ENCODE measurements at regions not wholly inside any gene's neighbourhood (a gene's known extent, or its start where the extent isn't known, plus 50 kb on each side); places are given as distances from the start of the nearest gene placed in this dataset.

DNA sequence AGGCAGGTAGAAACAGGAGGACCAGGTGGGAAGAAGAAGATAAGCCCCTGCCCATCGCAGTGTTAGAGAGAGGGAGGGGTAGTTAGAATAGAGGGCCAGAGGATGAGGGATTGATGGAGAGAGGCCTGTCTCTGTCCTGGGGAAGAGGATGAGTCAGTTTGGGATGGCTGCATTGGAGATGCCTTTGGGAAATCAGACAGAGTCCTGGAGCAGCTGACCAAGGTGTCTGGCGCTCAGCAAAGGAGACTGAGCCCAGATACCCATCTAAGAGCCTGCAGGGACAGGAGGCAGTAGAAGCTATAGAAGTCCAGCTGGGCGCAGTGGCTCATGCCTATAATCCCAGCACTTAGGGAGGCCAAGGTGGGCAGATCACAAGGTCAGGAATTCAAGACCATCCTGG, 177.8 kb upstream of the HAAO start:
- Histone ChIP-seq H3K27me3 (ENCODE audit: control insufficient read depth, low read length) (no peaks in the 10 kb centered on the region), H3K27ac (ENCODE audit: low read depth, low read length) (no peak overlapping the region), H3K4me2 (ENCODE audit: low read length) (no peak overlapping the region), H3K79me2 (ENCODE audit: control insufficient read depth, low read length) (no peaks in the 10 kb centered on the region), H3K4me3 (ENCODE audit: low read length) (no peak overlapping the region), H3K9me3 (ENCODE audit: control insufficient read depth, insufficient read depth, low read length) (no peaks in the 10 kb centered on the region), H4K20me1 (ENCODE audit: control insufficient read depth, insufficient read depth, low read depth, low read length) (no peaks in the 10 kb centered on the region), H3K36me3 (ENCODE audit: control insufficient read depth, low read length) (no peaks in the 10 kb centered on the region), H3K4me1 (ENCODE audit: control insufficient read depth, low read length) (0 out of 2 replicates have a peak, but pooled peaks cover 3% of the 10 kb centered on the region), H3K9me2 (replicated peaks; ENCODE audit: control insufficient read depth, low read length) (no peaks in the 10 kb centered on the region), H3F3A (ENCODE audit: control insufficient read depth, insufficient read depth) (no peaks in the 10 kb centered on the region; the same call in 1 of the 2 replicates)
- no peak for TF ChIP-seq EZH2phosphoT487 (IDR thresholded peaks at IDR 0.05; ENCODE audit: borderline replicate concordance, low read length)
- TF ChIP-seq, protein P1, sequence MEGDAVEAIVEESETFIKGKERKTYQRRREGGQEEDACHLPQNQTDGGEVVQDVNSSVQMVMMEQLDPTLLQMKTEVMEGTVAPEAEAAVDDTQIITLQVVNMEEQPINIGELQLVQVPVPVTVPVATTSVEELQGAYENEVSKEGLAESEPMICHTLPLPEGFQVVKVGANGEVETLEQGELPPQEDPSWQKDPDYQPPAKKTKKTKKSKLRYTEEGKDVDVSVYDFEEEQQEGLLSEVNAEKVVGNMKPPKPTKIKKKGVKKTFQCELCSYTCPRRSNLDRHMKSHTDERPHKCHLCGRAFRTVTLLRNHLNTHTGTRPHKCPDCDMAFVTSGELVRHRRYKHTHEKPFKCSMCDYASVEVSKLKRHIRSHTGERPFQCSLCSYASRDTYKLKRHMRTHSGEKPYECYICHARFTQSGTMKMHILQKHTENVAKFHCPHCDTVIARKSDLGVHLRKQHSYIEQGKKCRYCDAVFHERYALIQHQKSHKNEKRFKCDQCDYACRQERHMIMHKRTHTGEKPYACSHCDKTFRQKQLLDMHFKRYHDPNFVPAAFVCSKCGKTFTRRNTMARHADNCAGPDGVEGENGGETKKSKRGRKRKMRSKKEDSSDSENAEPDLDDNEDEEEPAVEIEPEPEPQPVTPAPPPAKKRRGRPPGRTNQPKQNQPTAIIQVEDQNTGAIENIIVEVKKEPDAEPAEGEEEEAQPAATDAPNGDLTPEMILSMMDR (IDR thresholded peaks at IDR 0.05; ENCODE audit: low read depth, low read length, poor library complexity, severe bottlenecking) = no peak

DNA sequence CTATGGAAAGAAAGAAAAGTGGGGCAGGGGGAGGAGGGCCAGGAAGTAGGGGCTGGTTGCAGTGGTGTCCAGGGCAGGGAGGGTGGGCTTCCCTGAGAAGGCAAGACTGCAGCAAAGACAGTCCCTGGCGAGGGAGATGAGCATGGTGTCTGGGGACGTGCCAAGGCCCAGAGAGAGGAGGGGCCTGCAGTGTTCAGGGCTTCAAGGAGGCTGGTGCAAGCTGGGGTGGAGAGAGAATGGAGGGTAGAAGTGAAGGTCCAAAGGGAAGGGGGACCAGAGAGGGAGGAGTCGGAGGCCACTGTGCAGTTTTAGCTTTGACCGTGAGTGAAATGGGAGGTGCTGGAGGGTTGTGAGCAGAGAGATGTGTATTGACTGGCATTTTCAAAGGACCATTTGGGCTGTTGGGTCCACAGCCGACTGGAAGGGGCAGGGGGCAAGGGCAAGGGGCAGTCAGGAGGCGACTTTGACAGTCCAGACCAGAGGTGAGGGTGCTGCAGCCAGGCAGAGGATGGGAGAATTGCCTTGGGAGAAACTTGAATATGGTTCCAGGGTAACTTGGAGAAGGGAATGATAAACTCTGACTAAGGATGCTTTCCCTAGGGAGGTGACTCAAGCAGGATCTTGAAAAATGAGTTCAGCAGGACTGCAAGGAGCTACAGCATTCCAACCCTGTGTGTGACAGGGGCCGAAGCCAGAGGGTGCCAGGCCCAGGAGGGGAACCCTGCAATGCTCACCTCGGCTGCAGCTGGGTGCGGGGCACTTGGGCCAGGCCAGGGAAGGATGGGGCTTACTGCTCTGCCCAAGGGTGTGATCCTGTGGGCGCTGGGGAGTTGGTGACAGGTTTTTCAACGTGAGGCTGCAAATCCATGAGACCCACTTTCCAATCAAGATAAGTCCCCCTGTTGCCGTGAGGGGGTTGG, 177.1 kb upstream of the HAAO start:
- Histone ChIP-seq H3K36me3 (ENCODE audit: control insufficient read depth, low read length) (no peaks in the 10 kb centered on the region), H3K4me1 (ENCODE audit: control insufficient read depth, low read length) (peaks cover 2% of the 10 kb centered on the region; the same call in 1 of the 2 replicates), H4K20me1 (ENCODE audit: control insufficient read depth, insufficient read depth, low read depth, low read length) (no peaks in the 10 kb centered on the region), H3K4me3 (ENCODE audit: low read length) (no peak overlapping the region), H3K9me3 (ENCODE audit: control insufficient read depth, insufficient read depth, low read length) (no peaks in the 10 kb centered on the region), H3K27ac (ENCODE audit: low read depth, low read length) (no peak overlapping the region), H3K4me2 (ENCODE audit: low read length) (no peak overlapping the region), H3K79me2 (ENCODE audit: control insufficient read depth, low read length) (no peaks in the 10 kb centered on the region), H3K27me3 (ENCODE audit: control insufficient read depth, low read length) (no peaks in the 10 kb centered on the region), H3K9me2 (replicated peaks; ENCODE audit: control insufficient read depth, low read length) (no peaks in the 10 kb centered on the region), H3F3A (ENCODE audit: control insufficient read depth, insufficient read depth) (no peaks in the 10 kb centered on the region; the same call in 1 of the 2 replicates)
- no peak for TF ChIP-seq EZH2phosphoT487 (IDR thresholded peaks at IDR 0.05; ENCODE audit: borderline replicate concordance, low read length)
- TF ChIP-seq, protein P1 (IDR thresholded peaks at IDR 0.05; ENCODE audit: low read depth, low read length, poor library complexity, severe bottlenecking) = no peak

DNA sequence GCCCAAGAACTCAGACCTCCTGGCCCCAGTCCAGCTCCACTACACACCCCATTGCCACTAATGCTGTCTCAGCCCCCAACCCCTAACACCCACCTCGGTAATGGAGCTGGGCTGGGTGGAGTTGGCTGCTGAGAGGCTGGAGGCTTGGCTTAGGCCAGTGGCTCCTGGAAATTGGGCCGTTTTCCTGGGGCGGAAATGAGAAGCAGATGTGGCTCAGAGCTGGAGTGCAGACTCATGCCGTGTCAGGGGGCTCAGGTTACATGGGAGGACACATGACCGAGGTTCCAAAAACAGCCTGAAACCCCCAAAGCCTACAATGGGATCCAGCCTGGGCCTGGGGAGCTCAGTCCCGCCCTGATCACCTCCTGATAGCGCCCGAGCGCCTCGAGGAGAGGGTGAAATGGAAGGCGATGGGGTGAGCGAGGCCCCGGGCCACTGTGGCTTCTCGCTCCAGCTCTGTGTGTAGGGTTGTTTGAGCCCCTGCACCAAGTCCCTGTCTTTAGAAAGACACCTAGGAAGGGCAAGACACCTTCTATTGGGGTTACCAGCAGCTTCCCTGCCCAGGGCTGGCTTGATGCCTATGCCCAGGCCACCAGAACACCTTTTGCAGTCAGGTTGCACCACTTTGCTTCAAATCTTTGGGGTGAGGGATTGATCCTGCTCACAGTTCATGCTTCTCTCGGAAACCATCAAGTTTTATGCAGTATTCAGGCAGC, 175.7 kb upstream of the HAAO start:
- H3K4me1 ChIP-seq (ENCODE audit: control insufficient read depth, low read length) = peaks cover 10% of the 10 kb centered on the region
- H3F3A ChIP-seq (ENCODE audit: control insufficient read depth, insufficient read depth) = no peaks in the 10 kb centered on the region; the same call in 1 of the 2 replicates
- H3K27ac ChIP-seq (ENCODE audit: low read depth, low read length) = no peak overlapping the region
- H3K9me2 ChIP-seq (replicated peaks; ENCODE audit: control insufficient read depth, low read length) = no peaks in the 10 kb centered on the region
- no peaks in the 10 kb centered on the region for H4K20me1 ChIP-seq (ENCODE audit: control insufficient read depth, insufficient read depth, low read depth, low read length)
- no peak overlapping the region for H3K4me2 ChIP-seq (ENCODE audit: low read length)
- no peaks in the 10 kb centered on the region for H3K79me2 ChIP-seq (ENCODE audit: control insufficient read depth, low read length)
- TF ChIP-seq EZH2phosphoT487 (IDR thresholded peaks at IDR 0.05; ENCODE audit: borderline replicate concordance, low read length) = no peak
- TF ChIP-seq, protein P1 (IDR thresholded peaks at IDR 0.05; ENCODE audit: low read depth, low read length, poor library complexity, severe bottlenecking) = no peak
- H3K36me3 ChIP-seq (ENCODE audit: control insufficient read depth, low read length) = no peaks in the 10 kb centered on the region
- H3K27me3 ChIP-seq (ENCODE audit: control insufficient read depth, low read length) = no peaks in the 10 kb centered on the region
- H3K9me3 ChIP-seq (ENCODE audit: control insufficient read depth, insufficient read depth, low read length) = no peaks in the 10 kb centered on the region
- no peak overlapping the region for H3K4me3 ChIP-seq (ENCODE audit: low read length)
